Inflammatory macrophage treated with lipopolysaccharide for 1 hour (primary cell): ENCODE measurements at regions not wholly inside any gene's neighbourhood (a gene's known extent, or its start where the extent isn't known, plus 50 kb on each side); places are given as distances from the start of the nearest gene placed in this dataset.

ENCODE experiments used
- DNase-seq, 2 donors: peaks; one replicate each; pipeline ENCODE4 v3.0.0-alpha.2; 2020 to 2022

- DNase-seq, result no peak
These were observed 61.0 kb downstream of the GTPBP8 start for GRCh38 chr3:113051787-113052186.

DNA sequence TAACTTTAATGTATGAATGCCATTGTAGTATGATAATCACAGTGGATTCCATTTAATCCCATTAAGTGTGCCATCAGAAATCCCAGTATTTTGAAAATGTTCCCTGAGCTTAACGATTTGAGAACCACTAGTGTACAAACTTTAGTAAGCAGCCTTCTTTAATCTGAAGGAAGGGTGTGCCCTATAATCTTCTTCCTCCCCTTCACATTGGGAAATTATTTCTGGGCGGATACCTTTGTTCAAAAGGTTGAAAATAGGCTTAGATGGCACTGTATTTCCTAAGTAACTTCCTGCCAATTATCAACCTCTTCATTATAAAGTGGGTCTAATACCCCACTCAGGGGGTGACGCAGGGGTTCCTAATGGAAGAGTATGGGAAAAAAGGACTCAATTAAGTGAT lies 62.4 kb downstream of the GTPBP8 start:
- no peak for DNase-seq

DNA sequence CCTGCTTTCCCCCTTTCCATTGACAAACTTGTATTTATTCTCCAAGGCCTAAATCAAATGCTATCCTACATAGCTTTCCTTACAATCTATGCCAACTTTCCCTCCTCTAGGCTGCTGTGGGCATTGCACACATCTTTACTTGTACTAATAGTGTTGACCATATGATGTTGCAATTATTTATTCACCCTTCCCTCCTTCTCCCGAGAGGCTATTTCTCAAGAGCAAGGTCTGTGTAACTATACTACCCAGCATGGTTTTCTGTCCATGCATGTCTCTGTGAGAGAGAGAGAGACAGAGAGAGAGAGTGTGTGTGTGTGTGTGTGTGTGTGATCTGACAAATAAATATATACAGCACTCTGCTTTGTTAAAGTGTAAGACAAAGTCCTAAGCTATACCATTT lies 63.8 kb downstream of the GTPBP8 start:
- DNase-seq, result peak; percentile 46 to 58

DNA sequence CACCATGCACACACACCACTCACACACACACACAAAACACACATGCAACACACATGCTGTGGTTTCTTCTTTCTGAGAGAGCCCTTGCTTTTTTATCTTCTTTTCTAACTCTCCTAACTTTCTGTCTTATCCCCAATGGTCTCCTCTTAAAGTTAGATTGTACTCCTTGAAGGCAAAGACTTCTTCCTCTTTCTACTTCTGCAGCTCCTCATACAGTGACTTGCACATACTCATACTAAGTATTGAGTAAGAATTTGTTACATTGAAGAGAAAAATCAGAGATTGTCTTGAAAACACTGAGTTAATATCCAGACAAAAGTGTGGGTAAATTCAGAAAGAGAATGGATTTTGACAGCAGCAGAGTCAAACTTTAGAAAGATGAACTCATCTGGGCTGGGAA lies 64.4 kb downstream of the GTPBP8 start:
- peak; percentile 57 to 60 for DNase-seq

GRCh38 chr3:113055961-113056360 lies 65.2 kb downstream of the GTPBP8 start:
- DNase-seq, result no peak

GRCh38 chr3:113057117-113057516 lies 66.3 kb downstream of the GTPBP8 start:
- peak; percentile 43 to 45 for DNase-seq

DNA sequence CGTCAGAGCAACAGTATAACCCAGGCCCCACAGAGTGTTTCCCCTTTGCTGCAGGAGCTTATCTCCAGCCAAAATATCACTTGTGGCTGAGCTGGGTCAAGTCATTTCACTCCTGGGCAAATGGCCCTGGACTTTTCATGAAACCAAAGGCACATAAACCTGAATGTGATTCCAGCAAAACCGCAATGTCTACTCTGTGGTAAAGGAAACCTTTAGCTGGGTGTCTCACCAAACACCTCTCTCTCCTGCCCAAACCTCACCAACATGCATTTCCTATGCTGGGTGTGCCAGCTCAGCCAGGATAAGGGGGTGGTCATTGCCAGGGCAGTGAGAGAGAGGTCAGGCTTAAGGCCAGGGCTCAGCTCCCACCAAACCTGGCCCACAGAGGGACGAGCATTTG lies 67.4 kb downstream of the GTPBP8 start:
- no peak for DNase-seq

DNA sequence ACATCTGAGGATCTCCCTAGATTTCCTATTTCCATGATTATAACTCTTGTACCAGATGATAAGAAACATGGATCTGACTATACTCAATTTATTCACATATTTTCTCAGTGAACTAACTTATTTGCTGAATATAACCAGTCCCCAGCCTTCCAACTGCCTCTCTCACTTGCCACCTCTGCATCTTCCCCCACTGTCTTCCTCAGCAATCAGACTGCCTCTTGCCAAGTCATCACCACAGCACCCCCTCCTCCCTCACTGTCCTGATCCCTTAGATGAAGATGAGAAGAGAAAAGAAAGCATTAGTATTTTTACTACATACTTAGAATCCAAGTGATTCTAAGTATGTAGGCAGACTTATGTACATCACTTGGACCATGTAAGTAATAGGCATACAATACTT lies 71.9 kb downstream of the GTPBP8 start:
- DNase-seq, result no peak

GRCh38 chr3:113063126-113063894 lies 72.5 kb downstream of the GTPBP8 start:
- peak; percentile 76 to 88 for DNase-seq

DNA sequence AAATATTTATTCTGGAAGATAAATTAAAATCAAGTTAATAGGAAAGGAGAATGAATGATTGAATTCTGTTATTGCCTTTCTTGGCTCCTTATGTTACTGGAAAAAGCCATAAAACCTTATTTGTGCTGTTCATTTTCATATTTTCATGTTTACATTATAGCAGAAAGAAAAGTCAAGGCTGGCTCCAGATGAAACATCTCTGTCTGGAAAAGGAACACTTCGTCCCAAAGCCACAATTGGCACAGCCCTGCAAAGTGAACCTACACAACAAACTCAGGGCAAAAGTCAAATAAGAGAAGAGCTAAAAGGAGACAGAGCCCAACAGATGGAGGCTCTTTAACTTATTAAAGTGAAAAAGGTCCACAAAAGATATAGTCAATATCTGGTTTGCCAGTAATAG lies 73.4 kb downstream of the GTPBP8 start:
- DNase-seq, result no peak

DNA sequence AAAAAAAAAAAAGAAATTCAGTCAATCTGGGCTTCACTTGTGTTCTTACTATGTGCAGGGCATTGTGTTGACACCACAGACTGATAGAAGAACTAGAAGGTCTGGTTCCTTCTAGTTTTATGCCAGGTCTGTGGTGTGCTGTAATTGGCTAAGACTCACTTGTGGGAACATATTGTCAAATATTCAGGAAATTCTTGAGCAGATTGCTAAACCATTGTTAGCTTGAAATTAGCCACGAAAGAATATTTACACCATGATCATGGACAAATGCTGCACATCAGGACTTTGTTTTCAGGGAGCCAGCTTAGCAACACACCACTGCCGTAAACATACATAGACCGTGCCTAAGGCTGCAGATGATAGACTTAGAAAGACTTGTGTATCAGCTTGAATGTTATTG lies 74.6 kb downstream of the GTPBP8 start:
- no peak for DNase-seq

GRCh38 chr3:113070072-113070640 lies 79.4 kb downstream of the GTPBP8 start:
- DNase-seq, result no peak

- DNase-seq, result no peak
These were observed 79.9 kb downstream of the GTPBP8 start for GRCh38 chr3:113070681-113071113.

DNA sequence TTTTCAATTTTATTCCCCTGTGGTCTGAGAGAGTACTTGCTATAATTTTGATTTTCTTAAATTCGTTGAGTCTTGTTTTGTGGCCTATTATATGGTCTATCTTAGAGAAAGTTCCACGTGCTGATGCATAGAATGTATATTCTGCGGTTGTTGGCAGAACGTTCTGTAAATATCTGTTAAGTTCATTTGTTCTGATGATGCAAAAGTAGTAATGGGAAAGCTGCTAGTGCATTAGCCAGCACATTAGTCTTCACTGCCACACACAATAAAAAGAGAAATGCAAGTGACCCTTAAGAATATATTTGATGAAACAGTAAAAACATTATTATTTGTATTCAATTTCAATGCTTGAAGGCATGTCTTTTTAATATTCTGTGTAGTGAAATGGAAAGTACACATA lies 84.8 kb downstream of the GTPBP8 start:
- DNase-seq, result no peak

DNA sequence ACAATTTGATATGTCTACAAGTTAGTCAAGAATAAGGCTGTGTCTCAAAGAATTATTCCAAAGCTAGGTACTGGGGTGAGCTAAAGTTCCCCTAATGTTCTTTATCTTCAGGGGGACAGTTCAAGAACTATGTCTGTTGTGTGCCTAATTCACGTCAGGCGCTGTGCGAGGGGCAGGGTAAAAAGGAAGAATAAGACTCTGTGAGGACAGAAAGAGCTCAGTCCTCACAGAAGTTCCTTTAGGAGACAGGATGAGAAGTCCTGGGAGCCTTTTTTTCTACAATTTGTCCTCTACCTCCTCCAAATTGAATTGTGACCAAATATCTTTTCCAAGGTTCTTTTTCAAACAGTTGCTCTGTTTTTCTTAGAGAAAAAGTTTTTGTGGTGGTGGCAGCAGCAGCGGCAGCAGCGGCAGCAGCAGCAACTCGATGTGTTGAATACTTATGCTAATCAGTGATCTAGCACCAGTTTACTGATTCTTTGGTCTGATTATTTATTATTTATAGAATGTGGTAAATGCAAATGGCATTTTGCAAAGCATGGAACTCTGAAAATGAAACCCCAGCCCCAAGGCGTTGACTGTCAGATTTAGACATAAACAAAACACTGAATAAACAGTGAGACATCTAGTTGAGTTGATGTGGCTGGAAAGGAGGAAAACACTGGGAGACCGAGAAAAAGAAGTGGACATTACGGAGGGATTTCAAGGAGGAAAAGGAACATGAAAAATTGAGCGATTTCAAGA lies 88.6 kb downstream of the GTPBP8 start:
- DNase-seq, result no peak

GRCh38 chr3:113084777-113085176 lies 94.0 kb downstream of the GTPBP8 start:
- peak; percentile 5 to 11 for DNase-seq

- DNase-seq, result no peak
These were observed 96.0 kb downstream of the GTPBP8 start for GRCh38 chr3:113086560-113087461.

- DNase-seq, result no peak
These were observed 97.8 kb downstream of the GTPBP8 start for GRCh38 chr3:113088616-113089015.

DNA sequence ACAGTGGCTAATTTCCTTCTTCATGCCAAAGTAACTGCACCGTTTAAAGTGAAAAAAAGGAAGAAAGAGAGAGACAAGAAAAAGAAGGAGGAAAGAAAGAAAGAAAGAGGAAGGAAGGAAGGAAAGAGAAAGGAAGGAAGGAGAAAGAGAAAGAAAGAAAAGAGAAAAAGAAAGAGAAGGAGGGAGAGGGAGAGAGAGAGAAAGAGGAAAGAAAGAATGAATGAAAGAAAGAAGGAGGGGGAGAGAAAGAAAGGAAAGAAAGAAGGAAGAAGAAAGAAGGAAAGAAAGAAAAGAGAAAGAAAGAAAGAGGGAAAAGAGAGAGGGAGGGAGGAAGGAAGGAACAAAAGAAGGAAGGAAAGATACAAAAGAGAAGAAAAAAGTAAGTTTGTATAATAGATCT lies 100.6 kb downstream of the GTPBP8 start:
- DNase-seq, result no peak

- no peak for DNase-seq
These were observed 102.0 kb downstream of the GTPBP8 start for GRCh38 chr3:113092746-113093145.

DNA sequence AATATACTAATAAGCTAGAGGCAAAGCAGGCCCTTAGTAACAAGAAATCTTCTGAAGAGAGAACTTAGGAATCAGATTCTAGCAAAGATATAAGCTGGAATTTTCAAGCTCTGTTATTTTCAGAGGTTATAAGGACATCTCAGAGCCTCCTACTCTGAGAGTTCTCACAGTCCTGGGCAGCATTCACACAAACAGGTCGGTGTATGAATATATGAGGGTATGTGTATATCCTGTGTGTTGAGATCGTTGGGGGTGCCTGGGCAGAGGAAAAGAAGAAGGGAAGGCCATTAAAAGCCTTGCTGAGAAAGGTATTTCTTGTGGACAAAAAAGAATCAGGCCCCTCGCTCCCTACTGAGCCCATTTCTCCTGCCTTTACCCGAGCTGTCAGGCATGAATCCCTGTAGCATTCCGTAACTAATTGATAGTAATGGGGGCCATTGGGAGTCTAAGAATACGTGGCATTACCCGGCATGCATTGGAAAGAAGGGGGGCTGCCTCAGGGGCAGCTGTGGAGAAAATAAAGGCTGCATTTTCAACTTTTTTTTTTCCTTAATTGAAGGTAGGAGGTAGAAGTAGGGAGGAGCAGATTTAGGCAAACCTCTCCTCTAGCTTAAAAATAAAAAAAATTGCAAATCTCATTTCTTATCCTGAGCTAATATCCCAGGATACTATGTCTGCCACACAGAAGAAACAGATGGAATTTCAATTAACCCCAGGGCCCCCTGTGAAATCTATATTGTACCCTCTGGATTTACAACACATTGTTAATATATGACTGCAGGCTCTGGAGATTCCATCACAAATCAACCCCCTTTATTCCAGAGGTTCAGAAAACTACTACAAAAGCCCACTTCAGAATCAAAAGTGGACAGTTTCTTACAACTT lies 103.8 kb downstream of the GTPBP8 start:
- no peak for DNase-seq
